Body of pancreas (tissue), 4 donors: ENCODE measurements at regions not wholly inside any gene's neighbourhood (a gene's known extent, or its start where the extent isn't known, plus 50 kb on each side); places are given as distances from the start of the nearest gene placed in this dataset.

Source experiments
- CTCF ChIP-seq, 7 experiments: fragments of 450-650 bp in 4 of 7; fragments of 200-600 bp in 3 of 7; sonication (generic) in 3 of 7; IDR thresholded peaks; one replicate each; pipeline ENCODE4 v1.5.1; 2016 to 2019; ENCODE audit warnings: antibody characterized with exemption in 7 of 7
- POLR2A ChIP-seq, 3 donors: fragments of 450-650 bp; IDR thresholded peaks; one replicate each; pipeline ENCODE4 v1.6.1; 2016; ENCODE audit warnings: antibody characterized with exemption in 3 of 3, mild to moderate bottlenecking in 2 of 3

GRCh38 chr6:109258129-109258528 lies 124.1 kb downstream of the CD164 start:
- TF ChIP-seq CTCF (IDR thresholded peaks at IDR 0.05), result no peak
- no peak for TF ChIP-seq POLR2A (IDR thresholded peaks at IDR 0.05)
